ENCODE measurements at regions not wholly inside any gene's neighbourhood (a gene's known extent, or its start where the extent isn't known, plus 50 kb on each side); places are given as distances from the start of the nearest gene placed in this dataset.
"Not testable (repeated sequence)": the region's sequence is repeated elsewhere in the genome, so short reads cannot be mapped to it uniquely, and the experiment has no call there.

DNA sequence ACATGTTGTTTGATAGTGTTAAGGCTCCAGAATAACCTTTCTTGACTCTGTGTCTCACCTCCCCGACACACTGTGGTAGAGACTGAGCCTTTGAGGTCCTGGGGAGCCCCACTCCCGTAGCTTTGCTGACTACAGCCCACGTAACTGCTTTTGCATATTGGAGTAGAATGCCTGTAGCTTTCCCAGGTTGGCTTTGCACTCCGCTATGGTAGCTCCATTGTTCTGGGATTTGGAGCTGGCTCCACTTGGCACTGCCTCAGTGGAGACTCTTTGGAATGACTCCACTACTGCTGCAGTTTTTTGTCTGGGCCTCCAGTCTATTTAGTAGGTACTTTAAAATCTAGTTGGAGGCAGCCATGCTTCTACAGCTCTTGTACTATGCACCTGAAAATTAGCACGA is 56.2 kb upstream of the ANXA1 start:
- DNase-seq = no peak

DNA sequence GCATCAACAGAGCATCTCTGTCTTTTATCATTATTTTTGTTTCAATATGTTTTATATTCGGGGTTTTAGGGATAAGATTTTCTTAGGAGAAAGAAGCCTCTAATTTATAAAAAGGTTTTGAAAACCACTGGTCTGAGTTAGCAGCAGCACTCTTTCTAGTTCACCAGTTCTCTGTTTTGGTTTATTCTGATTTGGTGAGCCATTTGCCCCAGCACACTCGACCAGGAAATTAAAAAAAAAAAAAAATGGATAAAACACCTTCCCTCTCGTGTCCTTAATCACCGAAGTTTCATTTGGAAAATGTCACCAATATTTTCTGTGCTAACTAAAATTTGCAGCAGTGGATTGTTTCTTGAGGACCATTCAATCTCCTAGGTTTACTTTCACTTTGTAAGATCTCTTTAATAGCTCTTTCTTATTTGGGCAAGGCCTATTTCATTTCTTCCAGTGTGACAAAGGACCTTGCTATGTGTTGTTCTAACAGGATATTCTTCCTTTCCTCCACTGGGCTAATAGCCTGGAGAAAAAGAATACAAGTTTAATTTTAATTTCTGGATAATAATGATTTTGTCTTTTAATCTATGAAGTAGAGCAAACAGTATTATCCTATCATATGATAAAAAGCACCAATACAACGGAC is 57.8 kb upstream of the ANXA1 start:
- no peak for DNase-seq

DNA sequence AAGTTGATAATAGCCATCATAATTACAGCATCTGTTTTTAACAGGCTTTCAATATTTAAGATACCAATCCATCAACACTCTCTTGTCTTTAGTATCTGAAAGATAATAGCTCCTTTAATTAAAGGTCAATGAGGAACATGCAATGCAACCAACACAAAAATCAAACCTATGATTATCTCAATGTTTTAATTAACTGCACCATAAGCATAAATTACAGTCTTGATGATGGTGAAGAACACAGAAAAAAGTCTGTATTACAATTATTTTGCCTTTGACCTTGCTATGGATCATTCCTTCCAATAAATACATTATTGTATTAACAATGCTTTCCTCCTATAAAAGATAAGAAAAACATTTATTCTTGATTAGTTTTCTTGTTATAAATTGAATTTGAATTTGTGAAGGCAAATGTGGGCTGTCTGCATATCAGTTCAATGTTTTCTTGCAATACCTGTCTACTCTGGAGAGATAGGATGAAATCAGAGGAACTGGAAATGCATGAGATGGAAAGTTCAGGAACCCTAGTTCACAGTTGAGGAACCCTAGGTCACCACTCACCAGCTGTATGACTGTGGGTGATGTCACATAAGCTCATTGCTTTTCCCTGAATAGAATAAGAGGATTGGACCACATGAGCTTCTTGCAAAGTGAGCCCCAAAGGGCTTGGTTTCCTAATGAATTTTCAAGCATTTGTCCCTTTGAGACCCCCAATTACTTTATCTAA is 58.5 kb upstream of the ANXA1 start:
- no peak for DNase-seq

DNA sequence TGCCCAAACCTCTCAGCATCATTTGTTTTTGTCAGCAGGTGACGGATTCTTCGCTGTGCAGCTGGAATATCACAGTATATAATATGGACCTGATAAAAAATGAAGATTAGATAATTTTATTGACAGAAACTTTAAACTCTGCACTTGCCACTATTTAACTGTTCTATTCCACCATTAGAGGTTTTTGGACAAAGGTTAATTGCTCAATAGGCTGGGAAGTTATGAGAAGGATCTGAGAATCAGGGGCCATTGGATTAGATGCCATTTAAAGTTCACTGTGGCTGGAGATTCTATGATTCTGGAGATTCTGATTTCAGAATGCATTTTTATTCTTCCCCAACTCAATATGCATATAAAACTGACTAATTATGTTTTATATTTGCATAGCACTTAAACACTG is 59.8 kb upstream of the ANXA1 start:
- DNase-seq = no peak

DNA sequence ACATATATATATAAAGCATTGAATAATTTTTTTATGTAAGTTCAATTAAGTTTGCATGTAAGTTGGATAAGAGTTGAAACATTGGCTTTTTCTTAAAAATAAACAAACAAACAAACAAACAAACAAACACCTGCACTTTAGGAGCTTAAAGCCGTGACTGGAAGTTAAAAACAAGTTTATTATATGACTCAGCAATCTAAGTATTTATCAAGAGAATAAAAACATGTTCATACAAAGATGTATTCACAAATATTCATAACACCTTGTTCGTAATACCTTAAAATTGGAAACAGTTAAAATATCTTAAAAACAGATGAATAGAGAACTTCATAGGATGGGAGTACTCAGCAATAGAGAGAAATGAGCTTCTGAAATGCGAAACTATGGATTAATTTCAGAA is 61.5 kb upstream of the ANXA1 start:
- DNase-seq = no peak

DNA sequence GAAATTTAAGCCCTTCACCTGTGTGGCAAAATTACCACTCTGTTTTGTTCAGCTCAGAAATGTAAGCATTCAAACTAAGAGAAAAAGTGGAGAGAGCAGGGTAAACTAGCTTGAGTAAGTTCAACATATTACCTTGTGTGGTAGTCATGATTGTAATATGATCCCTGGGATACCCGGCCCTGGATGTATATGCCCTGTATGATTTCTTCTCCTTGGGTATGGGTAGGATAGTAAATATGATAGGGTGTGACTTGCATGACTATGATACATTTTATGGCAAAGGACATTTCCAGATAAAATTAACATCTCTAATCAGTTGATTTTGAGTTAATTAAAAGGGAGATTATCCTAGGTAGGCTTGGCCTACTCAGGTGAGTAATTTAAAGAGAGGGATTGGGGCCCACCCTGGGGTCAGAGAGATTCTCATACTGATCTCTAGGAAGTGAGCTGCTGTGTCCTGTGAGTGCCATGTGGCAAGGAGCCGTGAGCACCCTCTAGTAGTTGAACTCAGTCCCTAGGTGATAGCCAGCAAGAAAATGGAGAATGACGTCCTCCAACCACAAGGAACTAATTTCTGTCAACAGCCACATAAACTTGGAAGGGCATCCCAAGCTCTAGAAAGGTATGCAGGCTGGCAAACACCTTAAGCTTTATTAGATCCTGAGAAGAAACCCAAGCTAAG is 62.2 kb upstream of the ANXA1 start:
- DNase-seq = no peak

DNA sequence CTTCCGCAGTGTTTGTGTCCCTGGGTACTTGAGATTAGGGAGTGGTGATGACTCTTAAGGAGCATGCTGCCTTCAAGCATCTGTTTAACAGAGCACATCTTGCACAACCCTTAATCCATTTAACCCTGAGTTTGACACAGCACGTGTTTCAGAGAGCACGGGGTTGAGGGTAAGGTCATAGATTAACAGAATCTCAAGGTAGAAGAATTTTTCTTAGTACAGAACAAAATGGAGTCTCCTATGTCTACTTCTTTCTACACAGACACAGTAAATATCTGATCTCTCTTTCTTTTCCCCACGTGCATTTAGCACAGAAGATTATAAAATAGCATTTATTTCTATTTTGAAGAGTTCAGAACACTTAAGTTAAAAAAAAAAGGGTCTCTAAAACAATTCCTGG is 63.8 kb upstream of the ANXA1 start:
- not testable (repeated sequence) for DNase-seq

DNA sequence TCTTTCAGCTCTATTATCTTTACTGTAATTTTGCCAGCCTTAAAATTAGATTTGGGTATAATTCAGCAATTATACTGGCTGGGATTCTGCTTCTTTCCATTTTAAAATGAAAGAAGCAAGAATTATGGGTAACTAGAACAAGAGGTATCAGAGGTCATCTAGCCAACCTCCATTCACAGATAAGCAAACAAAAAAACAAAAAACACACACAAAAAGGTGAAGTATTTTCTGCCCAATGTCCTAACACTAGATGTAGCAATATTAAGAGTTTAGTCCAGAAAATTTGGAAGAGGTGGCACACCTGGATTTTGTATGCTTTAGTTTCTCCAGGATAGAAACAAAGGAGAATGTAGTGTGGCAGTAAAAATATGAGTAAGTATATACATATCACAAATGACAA is 68.1 kb upstream of the ANXA1 start:
- DNase-seq = no peak

DNA sequence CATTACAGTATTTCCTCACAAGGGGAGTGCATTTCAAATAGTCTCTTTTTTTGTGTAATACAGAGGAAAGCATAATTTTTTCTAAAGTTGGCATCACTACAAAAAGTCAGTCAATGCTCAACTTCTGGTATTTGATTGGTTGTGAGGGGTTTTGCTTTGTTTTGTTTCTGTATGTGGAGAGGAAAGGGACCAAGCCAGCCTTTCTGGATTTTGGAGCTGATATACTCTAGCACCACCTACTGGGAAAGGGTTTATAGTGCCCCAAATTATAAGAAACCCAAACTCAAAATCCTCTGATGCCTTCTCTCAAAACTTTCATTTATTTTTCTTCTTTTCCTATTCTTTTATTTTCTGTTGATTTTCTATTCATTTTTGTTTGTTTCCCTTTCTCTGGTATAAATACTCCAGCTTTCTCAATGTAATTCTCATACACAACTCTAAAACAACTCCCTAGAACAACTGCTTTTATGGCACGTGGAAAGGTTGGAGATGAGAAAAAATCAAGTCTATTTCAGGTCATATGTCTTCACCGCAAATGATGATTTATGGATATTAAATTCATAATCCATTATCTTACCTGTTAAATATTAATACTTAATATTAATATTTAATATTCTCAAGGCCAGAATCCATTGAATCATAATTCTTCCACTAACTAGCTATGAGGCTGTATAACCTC is 69.5 kb upstream of the ANXA1 start:
- DNase-seq = no peak

DNA sequence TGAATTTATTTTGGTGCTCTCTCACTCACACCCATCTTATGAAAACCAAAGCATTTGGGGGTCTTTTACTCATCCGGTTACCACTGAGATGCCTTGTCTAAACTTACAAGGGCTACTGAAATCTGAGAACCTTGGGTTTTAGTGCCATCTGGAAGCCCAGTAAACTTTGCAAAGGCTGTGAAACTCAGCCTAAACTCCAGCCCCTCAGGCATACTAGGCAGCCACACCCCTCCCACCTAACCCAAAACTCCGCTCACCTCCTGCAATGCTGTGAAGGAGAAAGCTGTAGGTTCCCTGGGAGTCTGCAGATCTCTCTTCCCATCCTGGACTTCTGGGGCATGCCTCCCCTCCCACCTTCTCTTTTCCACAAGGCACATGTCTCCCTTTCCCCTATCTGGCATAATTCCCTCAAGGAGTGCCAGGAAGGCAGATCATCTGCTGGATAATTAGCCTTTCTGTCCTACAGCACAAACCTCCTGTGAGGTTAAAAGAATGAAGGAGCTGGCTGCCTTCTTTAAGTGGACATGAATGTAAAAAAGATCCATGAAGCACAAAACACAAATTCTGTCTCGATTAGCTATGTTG is 71.5 kb upstream of the ANXA1 start:
- DNase-seq = no peak

DNA sequence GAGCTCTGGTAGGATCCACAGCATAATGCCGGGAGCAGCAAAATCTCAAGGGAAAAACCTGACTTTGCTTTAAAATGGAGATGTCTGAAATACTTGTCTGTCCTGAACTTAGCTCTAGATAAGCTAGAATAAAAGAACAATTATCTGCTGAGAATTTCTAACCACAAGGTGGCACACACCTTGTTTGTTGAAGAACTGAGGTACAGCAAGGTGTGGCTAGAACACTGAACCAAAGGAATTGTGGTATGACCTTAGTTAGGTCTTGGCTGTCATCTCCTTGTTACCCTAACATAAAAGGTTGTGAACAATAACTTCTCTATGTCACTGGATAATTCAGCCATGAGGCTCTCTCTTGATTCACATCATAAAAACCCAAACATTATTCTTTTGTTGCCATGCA is 72.3 kb upstream of the ANXA1 start:
- no peak for DNase-seq

DNA sequence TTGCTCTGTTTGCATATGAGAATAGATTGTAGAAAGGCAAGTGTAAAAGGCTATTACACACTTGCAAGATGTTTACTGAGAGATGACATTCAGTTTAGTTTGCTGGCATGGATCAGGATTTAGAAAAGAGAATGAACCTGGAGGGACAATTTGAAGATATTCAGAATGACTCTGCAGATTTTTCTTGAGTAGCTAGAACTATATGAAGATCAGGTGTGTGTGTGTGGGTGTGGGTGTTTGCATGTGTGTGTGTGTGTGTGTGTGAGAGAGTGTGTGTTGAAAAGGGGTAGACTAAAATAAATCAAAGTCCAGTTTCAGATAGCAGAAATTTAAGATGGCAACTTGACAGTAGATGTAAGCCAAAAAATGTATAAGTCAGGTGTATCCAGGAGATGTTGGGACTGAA is 74.0 kb upstream of the ANXA1 start:
- DNase-seq = no peak

DNA sequence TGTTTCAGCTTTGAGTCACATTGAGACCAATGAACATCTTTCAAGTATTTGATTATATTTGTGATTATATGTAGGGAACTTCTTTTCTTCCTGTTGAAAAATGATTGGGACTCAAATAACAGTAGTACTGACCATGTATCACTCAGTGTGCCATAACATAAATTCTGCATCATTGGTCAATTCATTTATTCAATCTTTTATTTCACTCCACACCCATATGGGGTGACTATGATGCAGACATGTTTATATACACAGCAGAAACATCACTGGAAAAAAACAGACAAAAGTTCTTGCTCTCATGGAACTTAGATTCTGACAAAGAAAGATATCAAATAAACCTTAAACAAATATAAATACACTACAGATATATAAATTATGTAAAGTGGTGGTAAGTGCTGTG is 74.7 kb upstream of the ANXA1 start:
- DNase-seq = no peak

DNA sequence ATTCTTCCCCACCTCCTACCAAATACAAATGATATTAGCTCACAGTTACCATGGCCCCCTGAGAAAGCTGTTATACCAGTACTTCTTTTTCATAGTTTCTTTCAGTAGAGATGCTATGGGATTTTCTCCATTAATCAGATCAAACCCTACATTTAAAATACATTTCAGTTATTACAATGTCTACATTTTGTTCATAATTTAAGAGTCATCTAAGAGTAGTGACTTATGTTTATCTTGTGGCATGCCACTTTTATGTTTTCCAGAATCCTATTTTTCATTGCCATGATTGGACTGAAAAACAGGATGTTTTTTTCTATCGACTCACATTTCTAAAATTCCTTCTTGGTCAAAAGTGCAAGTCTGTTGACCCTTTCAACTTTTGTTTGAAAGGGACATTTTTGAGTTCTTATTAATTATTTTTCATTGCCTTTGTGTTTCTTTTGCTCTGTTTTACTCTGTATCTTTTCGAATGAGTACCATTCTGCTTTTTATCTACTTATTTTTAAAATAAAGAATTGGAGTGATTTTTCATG is 77.4 kb upstream of the ANXA1 start:
- no peak for DNase-seq

DNA sequence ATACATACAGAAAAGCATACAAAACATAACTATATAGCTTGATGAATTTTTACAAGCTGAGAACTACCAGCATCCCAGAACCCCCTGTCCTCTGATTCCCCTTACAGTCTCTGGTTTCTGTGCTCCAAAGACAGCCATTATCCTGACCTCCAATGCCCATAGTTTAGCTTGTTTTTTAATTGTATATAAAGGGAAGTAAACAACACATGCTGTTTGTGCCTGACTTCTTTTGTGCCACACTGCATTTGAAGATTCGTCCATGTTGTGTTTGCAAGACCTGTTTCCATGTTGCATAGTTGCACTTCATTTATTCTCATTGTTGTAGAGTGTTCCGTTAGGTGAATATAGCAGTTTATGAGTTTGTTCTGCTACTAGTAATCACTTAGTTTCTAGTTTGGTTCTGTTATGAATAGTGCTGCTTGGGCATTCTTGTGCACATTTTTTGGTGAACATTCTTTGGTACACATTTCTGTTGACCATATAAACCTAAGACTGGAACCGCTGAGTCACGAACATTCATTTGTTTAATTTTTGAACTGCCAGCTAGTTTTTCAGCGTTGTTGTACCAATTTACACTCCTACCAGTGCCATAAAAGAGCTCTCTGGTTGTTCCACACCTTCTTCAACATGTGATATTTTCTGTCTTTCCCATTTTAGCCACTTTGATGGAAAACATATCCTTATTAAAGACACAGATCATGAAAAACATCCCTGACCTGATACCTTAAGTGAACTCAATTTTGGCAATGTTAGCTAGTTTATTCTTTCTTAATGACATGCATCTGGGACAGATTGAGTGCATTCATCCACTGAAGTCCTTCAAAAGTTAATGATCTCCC is 78.1 kb upstream of the ANXA1 start:
- no peak for DNase-seq

DNA sequence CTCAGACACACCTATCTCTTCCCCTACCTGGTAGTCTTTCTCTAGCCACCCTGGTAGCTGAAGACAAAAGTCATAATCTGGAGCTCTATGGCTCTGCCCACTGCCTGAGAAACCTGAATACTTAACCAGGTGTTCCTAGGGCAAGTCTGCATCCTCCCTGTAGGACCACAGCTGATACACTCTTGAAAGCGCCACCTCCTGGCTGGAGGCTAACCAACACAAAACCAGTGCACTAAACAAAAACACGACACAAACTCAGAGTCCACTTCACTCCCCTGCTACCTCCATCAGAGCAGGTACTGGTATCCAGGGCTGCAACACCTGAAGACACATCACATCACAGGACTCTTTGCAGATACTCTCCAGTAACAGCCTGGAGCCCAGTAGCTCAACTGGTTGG is 84.6 kb upstream of the ANXA1 start:
- no peak for DNase-seq

DNA sequence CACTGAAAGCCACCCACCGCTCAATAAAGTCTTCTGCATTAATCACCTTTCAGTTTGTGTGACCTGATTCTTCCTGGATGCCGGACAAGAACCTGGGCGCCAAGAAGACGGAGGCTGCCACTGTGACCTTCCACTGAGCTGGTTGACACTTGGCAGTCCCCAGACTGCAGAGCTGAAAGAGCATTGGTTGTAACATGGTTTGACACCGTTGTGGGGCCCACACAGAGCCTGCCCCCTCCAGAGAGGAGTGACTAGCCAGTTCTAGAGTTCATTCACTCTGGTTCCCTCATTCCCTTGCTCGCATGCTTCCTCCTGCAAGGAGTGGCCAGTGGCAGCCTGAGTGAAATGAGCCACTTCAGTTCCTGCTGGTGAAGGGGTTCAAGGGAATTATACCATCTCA is 86.2 kb upstream of the ANXA1 start:
- DNase-seq = no peak

DNA sequence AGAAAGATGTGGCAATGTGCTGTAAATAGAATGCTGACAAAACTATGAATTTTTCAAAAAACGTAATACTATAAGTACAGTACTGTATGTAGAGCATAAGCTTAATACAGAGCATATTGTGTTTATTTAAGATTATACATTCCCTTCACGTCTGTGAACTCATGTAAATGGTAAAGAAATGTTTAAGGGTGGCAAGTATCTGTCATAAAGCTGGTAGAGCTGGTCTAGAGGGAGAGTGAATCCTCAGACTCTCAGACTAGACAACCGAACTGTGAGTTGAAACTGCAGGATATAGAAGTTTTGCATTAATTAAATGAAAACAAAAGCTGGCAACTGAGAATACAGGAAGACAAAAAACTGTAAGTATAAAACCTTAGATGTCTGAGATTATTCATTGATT is 87.3 kb upstream of the ANXA1 start:
- DNase-seq = no peak

DNA sequence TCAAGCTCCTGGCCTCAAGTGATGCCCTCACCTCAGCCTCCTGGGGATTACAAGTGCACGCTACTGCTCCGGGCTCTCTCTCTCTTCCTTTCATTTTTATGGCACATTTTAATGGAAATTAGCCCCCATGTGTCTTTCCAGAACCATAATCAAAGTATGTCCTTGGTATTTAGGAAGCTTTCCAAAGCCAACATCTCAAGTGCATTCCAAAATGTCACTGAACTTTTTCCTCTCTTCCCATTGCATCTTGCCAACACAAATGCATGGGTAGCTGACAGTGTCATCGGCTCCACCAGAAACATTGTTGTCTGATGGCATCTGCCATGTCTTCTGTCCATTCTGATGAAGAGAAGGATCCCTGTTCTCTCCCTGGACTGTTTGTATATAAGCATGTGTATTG is 90.5 kb upstream of the ANXA1 start:
- DNase-seq = no peak

DNA sequence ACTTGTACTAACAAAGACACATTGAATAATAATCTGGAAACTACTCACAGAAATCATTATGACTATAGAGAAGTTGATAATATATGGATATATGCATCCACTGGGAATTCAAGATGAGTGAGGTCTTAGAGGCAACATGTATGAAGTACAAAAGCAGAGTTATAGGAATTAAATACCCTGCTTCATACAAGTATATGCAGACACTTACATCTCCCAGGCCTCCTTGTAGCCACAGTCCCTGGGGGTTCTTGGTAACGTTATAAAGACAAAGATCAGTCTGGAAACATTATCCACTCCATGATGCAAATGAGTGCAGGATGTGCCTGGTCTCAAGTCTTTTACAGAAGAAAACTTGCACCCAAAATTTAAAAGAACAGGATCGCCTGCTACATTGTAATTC is 92.4 kb upstream of the ANXA1 start:
- DNase-seq = no peak

DNA sequence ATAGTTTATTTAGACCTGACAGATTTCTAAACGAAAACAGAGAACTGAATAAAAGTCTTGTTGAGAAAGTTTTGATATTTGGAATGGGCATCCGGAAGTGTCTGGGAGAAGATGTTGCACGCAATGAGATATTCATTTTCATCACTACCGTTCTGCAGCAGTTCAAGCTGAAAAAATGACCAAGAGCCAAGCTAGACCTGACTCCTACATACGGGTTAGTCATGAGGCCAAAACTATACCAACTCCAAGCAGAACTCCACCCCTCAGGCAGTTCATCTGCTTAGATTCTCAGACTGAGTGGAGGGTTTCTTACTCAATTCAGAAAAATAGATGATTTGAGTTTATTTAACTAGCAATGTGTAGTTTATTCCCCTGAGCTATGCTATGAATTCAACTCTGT is 95.4 kb upstream of the ANXA1 start:
- no peak for DNase-seq

DNA sequence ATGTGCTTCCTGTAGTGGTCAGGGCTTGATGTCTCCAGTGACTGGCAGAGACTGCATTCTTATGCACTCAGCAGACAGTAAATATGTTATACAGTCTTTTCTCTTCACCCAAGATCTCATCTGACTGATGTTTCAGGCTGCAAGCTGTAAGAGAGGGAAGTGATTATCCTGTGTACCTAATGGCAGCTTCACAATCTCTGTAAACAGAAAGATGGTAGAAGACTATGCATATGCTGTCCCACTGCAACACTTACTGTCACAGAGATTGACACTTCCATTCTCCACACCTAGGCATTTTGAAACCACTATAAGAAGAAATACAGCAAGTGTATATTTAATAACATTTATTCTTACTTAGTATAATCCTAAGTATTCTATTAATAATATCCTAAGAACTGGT is 97.6 kb upstream of the ANXA1 start:
- DNase-seq = no peak

Measured in activated effector memory CD4-positive, alpha-beta T cell treated with anti-CD3 and anti-CD28 coated beads, Interleukin-2, amount 50 U/mL, for 16 hours (primary cell).